22Rv1 (cell line): ENCODE measurements at regions not wholly inside any gene's neighbourhood (a gene's known extent, or its start where the extent isn't known, plus 50 kb on each side); places are given as distances from the start of the nearest gene placed in this dataset.
A peak's percentile ranks its signal among the peaks of the same experiment; 100 is the strongest.

ENCODE experiments used
- H3K27ac ChIP-seq: fragments of 450-650 bp; 2 replicates; pipeline ENCODE4 v1.5.1; 2017
- ZFX ChIP-seq: fragments of 450-650 bp; IDR thresholded peaks from 2 replicates; pipeline ENCODE4 v1.6.1; 2017; ENCODE audit warnings: antibody characterized with exemption, borderline replicate concordance
- TF ChIP-seq, protein P1 (sequence below): fragments of 450-650 bp; IDR thresholded peaks from 2 replicates; pipeline ENCODE4 v1.5.1; 2017; ENCODE audit warnings: mild to moderate bottlenecking

DNA sequence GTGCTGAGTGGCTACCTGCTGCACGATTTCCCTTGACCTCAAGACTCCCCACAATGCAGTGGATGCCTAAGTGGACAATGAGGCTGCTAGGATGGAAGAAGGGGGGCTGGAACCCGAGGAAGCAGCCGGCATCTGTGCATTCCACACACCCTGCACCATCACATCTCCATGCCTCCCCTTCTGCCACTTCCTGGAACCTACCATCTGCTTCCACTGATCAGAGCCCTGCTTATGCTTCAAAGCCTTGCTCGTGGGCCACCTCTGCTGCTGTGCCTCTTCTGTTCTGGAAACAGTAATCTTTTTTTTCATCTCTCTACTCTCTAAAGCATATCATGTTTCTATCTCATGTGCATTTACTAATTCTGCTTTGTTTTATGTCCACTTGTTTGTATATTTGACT lies 66.2 kb upstream of the WDR26 start:
- TF ChIP-seq ZFX = no peak
- TF ChIP-seq, protein P1, sequence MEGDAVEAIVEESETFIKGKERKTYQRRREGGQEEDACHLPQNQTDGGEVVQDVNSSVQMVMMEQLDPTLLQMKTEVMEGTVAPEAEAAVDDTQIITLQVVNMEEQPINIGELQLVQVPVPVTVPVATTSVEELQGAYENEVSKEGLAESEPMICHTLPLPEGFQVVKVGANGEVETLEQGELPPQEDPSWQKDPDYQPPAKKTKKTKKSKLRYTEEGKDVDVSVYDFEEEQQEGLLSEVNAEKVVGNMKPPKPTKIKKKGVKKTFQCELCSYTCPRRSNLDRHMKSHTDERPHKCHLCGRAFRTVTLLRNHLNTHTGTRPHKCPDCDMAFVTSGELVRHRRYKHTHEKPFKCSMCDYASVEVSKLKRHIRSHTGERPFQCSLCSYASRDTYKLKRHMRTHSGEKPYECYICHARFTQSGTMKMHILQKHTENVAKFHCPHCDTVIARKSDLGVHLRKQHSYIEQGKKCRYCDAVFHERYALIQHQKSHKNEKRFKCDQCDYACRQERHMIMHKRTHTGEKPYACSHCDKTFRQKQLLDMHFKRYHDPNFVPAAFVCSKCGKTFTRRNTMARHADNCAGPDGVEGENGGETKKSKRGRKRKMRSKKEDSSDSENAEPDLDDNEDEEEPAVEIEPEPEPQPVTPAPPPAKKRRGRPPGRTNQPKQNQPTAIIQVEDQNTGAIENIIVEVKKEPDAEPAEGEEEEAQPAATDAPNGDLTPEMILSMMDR = no peak
- H3K27ac ChIP-seq = no peak overlapping the region

DNA sequence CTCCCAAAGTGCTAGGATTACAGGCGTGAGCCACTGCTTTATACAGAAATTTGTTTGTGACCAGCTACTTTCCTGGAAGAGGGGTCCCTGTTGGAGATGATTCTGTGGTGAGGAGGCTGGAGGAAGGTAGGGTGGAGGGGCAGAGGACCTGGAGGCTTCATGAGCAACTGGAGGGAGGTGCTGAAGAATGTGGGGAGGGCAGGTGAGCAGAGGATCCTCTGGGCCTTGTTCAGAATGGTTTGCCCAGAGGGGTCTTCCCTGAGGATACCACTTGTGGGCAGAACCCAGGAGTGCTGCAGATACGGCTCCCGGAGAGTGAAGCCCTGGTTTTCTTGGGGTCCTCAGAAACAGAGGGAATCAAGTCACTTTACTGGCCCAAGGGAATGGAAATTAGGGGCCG lies 67.2 kb upstream of the WDR26 start:
- no peak overlapping the region for H3K27ac ChIP-seq
- TF ChIP-seq, protein P1 = no peak
- TF ChIP-seq ZFX = no peak

DNA sequence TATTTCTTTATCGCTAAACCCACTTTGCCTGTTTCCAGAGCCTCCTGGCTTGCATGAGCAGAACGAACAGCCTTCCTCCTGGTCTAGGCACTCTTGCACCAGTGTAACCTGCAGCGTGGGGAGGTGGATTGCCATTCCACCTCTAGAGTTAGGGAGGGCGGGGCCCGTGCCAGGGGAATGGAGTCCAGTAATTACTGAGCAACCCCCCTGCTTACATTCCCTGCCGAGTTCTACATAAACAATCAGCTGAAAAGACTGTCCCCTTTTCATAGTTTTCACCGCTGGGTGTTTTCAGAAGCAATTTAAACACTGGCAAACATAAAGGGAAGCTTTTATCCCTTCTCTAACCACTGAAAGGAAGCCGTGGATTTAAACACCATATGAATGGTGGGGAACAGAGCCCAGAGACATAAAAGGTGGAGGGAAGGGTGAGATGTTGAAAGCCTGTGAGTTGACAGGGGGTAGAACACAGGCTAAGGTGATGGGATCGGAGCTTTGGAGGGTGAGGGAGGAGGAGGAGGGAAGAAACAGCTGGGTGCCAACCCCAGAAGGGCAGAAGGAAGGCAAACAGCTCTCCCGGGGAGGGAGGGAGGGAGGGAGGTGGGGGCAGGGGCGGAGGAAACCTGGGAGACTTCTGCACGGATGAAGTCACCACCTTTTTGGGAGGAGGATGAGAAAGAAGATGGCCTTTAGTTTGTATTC lies 68.0 kb upstream of the WDR26 start:
- H3K27ac ChIP-seq = peak overlapping the region; percentile 79
- no peak for TF ChIP-seq ZFX
- TF ChIP-seq, protein P1 = no peak

GRCh38 chr1:224503161-224504118 lies 68.8 kb upstream of the WDR26 start:
- no peak for TF ChIP-seq ZFX
- TF ChIP-seq, protein P1 = peak; percentile 42
- H3K27ac ChIP-seq = peak overlapping the region; percentile 79

DNA sequence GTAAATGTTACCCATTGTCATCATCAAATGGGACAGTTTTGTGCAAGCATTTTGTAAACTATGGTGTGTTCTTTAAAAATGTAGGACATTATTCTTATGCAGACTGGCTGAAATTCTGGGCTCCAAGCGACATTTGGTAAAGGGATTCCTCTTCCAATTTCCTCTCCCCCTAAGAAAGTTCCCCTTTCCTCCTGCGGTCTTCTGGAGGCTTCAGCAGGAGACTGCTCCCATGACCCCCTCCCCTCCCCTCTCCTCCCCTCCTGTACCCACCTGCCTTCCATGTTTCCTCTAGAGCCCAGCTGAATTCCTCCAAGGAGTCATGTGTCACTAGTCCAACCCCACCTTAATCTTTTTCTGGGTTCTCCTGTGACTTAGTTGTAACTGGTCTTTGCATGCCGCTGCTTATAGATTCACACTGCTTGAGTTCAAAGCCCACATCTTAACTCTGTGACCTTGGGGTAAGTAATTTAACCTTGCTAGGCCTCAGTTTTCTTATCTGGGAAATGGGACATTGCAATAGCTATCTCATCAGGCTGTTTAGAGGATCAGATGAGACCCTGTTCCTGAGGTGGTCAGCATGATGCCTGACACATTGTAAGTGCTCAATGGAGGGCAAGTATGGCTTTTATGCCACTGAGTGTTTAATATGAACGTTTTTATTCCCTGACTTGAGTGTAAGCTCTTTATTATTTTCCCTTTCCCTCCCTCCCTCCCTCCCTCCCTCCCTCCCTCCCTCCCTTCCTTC lies 69.9 kb upstream of the WDR26 start:
- peak overlapping the region; percentile 79 for H3K27ac ChIP-seq
- TF ChIP-seq, protein P1 = no peak
- no peak for TF ChIP-seq ZFX

GRCh38 chr1:224505454-224506093 lies 71.0 kb upstream of the WDR26 start:
- H3K27ac ChIP-seq = no peak overlapping the region
- TF ChIP-seq, protein P1 = no peak
- TF ChIP-seq ZFX = no peak
